HCT116 (cell line): ENCODE measurements at regions not wholly inside any gene's neighbourhood (a gene's known extent, or its start where the extent isn't known, plus 50 kb on each side); places are given as distances from the start of the nearest gene placed in this dataset.

ENCODE experiments used
- ATAC-seq: fragments of 200-7000 bp; cut with Tn5 transposase; 2 replicates; pipeline ENCODE4 v1.9.1; 2020; ENCODE audit warnings: mild to moderate bottlenecking, moderate library complexity
- BruUV-seq: library from RNA; stranded (reverse); fragments of 400-500 nt; replicated peaks from 2 replicates; lab custom pipeline; 2021; lab: Mats Ljungman, UMichigan
- CTCF ChIA-PET: fragments of 300-600 bp; sonication (Branson Sonifier 250); formaldehyde crosslinking; loops from one replicate; lab custom pipeline; 2021; ENCODE audit warnings: antibody characterized with exemption; lab: Charles Lee
- POLR2A ChIA-PET: fragments of 300-600, 350-600 bp; sonication (Branson Sonifier 250); formaldehyde crosslinking; loops from one replicate; lab custom pipeline; 2021; ENCODE audit warnings: antibody characterized with exemption; lab: Charles Lee
- RAD21 ChIA-PET, 2 experiments: fragments of 300-600 bp; sonication (Branson Sonifier 250); formaldehyde crosslinking; loops; one replicate each; lab custom pipeline; 2023; ENCODE audit warnings: low total read pairs in 2 of 2; ENCODE audit not compliant: uncharacterized antibody in 2 of 2, unreplicated experiment in 2 of 2, low non-redundant PET in 1 of 2; lab: Charles Lee
- DNase-seq: peaks from one replicate; pipeline ENCODE4 v3.0.0-alpha.2; 2010; ENCODE audit warnings: low read depth, low spot score
- H2AFZ ChIP-seq: fragments of 200-600 bp; shearing (Covaris generic), sonication (generic); 2 replicates; pipeline ENCODE4 v1.6.1; 2017; ENCODE audit warnings: low read depth, mixed run types, mixed read lengths, antibody characterized with exemption, low read length; ENCODE audit not compliant: poor library complexity, severe bottlenecking
- H3K27ac ChIP-seq: 2 replicates; pipeline ENCODE4 v1.5.1; 2012; ENCODE audit warnings: low read depth, low read length
- H3K27me3 ChIP-seq: fragments of 200-600 bp; sonication (generic); 2 replicates; pipeline ENCODE4 v1.6.1; 2016; ENCODE audit warnings: mixed run types, low read length, mixed read lengths; ENCODE audit not compliant: insufficient read depth
- H3K36me3 ChIP-seq, 2 experiments: fragments of 200-500 bp in 1 of 2; fragments of 200-600 bp in 1 of 2; sonication (Bioruptor generic) in 1 of 2; sonication (generic) in 1 of 2; 2 replicates each; pipeline versions ENCODE4 v1.5.1 to v1.6.1; 2014 to 2016; ENCODE audit warnings: low read length in 2 of 2, inconsistent platforms in 1 of 2, mixed read lengths in 1 of 2, mixed run types in 1 of 2; ENCODE audit not compliant: insufficient read depth in 2 of 2, control insufficient read depth in 1 of 2
- H3K4me1 ChIP-seq, 2 experiments: fragments of 200-600 bp in 1 of 2; sonication (generic) in 1 of 2; 2 replicates each; pipeline versions ENCODE4 v1.5.1 to v1.6.1; 2012 to 2017; ENCODE audit warnings: low read length in 2 of 2, inconsistent platforms in 1 of 2, mild to moderate bottlenecking in 1 of 2, mixed read lengths in 1 of 2, mixed run types in 1 of 2, moderate library complexity in 1 of 2; ENCODE audit not compliant: insufficient read depth in 2 of 2, control insufficient read depth in 1 of 2
- H3K4me2 ChIP-seq: fragments of 200-600 bp; sonication (generic); 2 replicates; pipeline ENCODE4 v1.6.1; 2017; ENCODE audit warnings: mixed run types, low read length, mixed read lengths
- H3K4me3 ChIP-seq, 2 experiments: fragments of 200-600 bp in 1 of 2; sonication (generic) in 1 of 2; replicated peaks in 1 of 2; 2 replicates each; pipeline ENCODE4 v1.5.1; 2011 to 2016; ENCODE audit warnings: low read length in 2 of 2, control low read depth in 1 of 2, low read depth in 1 of 2, mild to moderate bottlenecking in 1 of 2, mixed read lengths in 1 of 2, mixed run types in 1 of 2
- H3K79me2 ChIP-seq: fragments of 200-600 bp; sonication (generic); 2 replicates; pipeline ENCODE4 v1.6.1; 2017; ENCODE audit warnings: mild to moderate bottlenecking, mixed run types, low read length, moderate library complexity, mixed read lengths; ENCODE audit not compliant: insufficient read depth
- H3K9ac ChIP-seq: fragments of 200-600 bp; sonication (generic); 2 replicates; pipeline ENCODE4 v1.6.1; 2016; ENCODE audit warnings: low read length, mixed read lengths
- H3K9me2 ChIP-seq: fragments of 200-600 bp; sonication (generic), shearing (Covaris generic); 2 replicates; pipeline ENCODE4 v1.6.1; 2017; ENCODE audit warnings: mixed run types, mild to moderate bottlenecking, moderate library complexity; ENCODE audit not compliant: insufficient read depth
- H3K9me3 ChIP-seq, 2 experiments: fragments of 200-500 bp in 1 of 2; fragments of 200-600 bp in 1 of 2; sonication (Bioruptor generic) in 1 of 2; sonication (generic) in 1 of 2; 2 replicates each; pipeline ENCODE4 v1.6.1; 2014 to 2017; ENCODE audit warnings: low read length in 2 of 2, mixed read lengths in 2 of 2, inconsistent platforms in 1 of 2, low read depth in 1 of 2, mild to moderate bottlenecking in 1 of 2, mixed run types in 1 of 2, moderate library complexity in 1 of 2; ENCODE audit not compliant: control insufficient read depth in 1 of 2, insufficient read depth in 1 of 2
- H4K20me1 ChIP-seq: fragments of 200-600 bp; sonication (generic), shearing (Covaris generic); 2 replicates; pipeline ENCODE4 v1.6.1; 2017; ENCODE audit warnings: mixed run types, mild to moderate bottlenecking, moderate library complexity; ENCODE audit not compliant: insufficient read depth
- EGR1 ChIP-seq: IDR thresholded peaks from 2 replicates; pipeline ENCODE4 v1.6.1; 2012; ENCODE audit warnings: low read depth
- EZH2 ChIP-seq: fragments of 200-600 bp; sonication (generic); IDR thresholded peaks from 2 replicates; pipeline ENCODE4 v1.6.1; 2017; ENCODE audit warnings: antibody characterized with exemption, mixed run types
- EZH2phosphoT487 ChIP-seq: fragments of 200-600 bp; IDR thresholded peaks from 2 replicates; pipeline ENCODE4 v1.6.1; 2018; ENCODE audit warnings: antibody characterized with exemption, borderline replicate concordance
- FOSL1 ChIP-seq: IDR thresholded peaks from 2 replicates; pipeline ENCODE4 v1.6.1; 2012; ENCODE audit warnings: low read depth
- JUND ChIP-seq: IDR thresholded peaks from 2 replicates; pipeline ENCODE4 v1.6.1; 2012
- REST ChIP-seq: IDR thresholded peaks from 2 replicates; pipeline ENCODE4 v1.6.1; 2012; ENCODE audit warnings: low read depth
- SIN3A ChIP-seq: IDR thresholded peaks from 2 replicates; pipeline ENCODE4 v1.6.1; 2012; ENCODE audit warnings: low read depth
- SRF ChIP-seq: IDR thresholded peaks from 2 replicates; pipeline ENCODE4 v1.6.1; 2012; ENCODE audit warnings: low read depth
- TCF7L2 ChIP-seq: IDR thresholded peaks from 2 replicates; pipeline ENCODE4 v1.7.0; 2011; ENCODE audit warnings: borderline replicate concordance, inconsistent platforms; ENCODE audit not compliant: insufficient read depth, insufficient read length; ENCODE audit errors: extremely low read depth
- YY1 ChIP-seq: IDR thresholded peaks from 2 replicates; pipeline ENCODE4 v1.6.1; 2011; ENCODE audit warnings: low read length, low read depth, moderate library complexity, mild to moderate bottlenecking; ENCODE audit not compliant: insufficient replicate concordance; ENCODE audit errors: extremely low read depth
- ZFX ChIP-seq: fragments of 450-650 bp; IDR thresholded peaks from 2 replicates; pipeline ENCODE4 v1.6.1; 2017
- ZNF274 ChIP-seq: fragments of 200-500 bp; sonication (Bioruptor generic); IDR thresholded peaks from 2 replicates; pipeline ENCODE4 v1.6.1; 2014; ENCODE audit warnings: mild to moderate bottlenecking, low read depth, low read length, inconsistent platforms
- intact Hi-C: fragments of 100-400 bp; cut with micrococcal nuclease; formaldehyde crosslinking; loops from 2 replicates; pipeline ENCODE4 v1.10.0; 2022
- TF ChIP-seq, protein P1 (sequence below): IDR thresholded peaks from 2 replicates; pipeline ENCODE4 v1.6.1; 2011; ENCODE audit warnings: mild to moderate bottlenecking, low read length, moderate library complexity; ENCODE audit not compliant: insufficient replicate concordance; ENCODE audit errors: extremely low read depth
- TF ChIP-seq, protein P2 (sequence below): IDR thresholded peaks from 2 replicates; pipeline ENCODE4 v1.6.1; 2012

DNA sequence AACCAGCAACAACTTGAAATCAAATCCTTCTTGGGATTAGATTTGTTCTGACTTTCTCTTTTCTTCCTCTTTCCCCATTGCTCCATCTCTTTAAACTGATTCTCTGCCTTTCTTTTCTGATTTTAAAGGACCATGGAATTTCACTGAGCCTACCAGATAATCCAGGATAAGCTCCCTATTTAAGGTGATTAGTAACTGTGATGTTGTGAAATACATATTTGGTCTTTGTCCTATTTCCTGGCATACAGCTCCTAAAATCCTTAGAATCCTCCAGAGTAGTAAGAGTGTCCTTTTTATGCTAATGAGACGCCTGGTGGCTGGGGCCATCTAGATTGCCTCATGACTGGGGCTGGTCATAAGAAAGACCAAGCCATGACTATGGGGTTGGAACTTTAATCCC lies 236.9 kb downstream of the USP25 start (continued):
- no peak for TF ChIP-seq REST
- no peak for TF ChIP-seq SIN3A
- TF ChIP-seq ZNF274: no peak

- intact Hi-C loops: no loop called here
- POLR2A ChIA-PET: no interaction called here
- no peaks in the 10 kb centered on the region for H3K79me2 ChIP-seq
- no peak for ATAC-seq
- no peak overlapping the region for H3K27ac ChIP-seq
- no peak overlapping the region for H3K4me2 ChIP-seq
- BruUV-seq: no TSS peak
- H3K4me3 ChIP-seq: no peak overlapping the region
- CTCF ChIA-PET: no interaction called here
- H3K4me1 ChIP-seq: no peaks in the 10 kb centered on the region
- H3K9ac ChIP-seq: no peak overlapping the region
- no peak overlapping the region for H2AFZ ChIP-seq
- DNase-seq: no peak
- TF ChIP-seq TCF7L2 (no peak), JUND (no peak), SRF (no peak), FOSL1 (no peak), ZFX (no peak), EZH2phosphoT487 (no peak), YY1 (no peak), EZH2 (no peak), SIN3A (no peak), EGR1 (no peak)
- TF ChIP-seq, protein P1, sequence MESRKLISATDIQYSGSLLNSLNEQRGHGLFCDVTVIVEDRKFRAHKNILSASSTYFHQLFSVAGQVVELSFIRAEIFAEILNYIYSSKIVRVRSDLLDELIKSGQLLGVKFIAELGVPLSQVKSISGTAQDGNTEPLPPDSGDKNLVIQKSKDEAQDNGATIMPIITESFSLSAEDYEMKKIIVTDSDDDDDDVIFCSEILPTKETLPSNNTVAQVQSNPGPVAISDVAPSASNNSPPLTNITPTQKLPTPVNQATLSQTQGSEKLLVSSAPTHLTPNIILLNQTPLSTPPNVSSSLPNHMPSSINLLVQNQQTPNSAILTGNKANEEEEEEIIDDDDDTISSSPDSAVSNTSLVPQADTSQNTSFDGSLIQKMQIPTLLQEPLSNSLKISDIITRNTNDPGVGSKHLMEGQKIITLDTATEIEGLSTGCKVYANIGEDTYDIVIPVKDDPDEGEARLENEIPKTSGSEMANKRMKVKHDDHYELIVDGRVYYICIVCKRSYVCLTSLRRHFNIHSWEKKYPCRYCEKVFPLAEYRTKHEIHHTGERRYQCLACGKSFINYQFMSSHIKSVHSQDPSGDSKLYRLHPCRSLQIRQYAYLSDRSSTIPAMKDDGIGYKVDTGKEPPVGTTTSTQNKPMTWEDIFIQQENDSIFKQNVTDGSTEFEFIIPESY: no peak
- TF ChIP-seq, protein P2, sequence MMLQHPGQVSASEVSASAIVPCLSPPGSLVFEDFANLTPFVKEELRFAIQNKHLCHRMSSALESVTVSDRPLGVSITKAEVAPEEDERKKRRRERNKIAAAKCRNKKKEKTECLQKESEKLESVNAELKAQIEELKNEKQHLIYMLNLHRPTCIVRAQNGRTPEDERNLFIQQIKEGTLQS: no peak
- H3K9me3 ChIP-seq: no peaks in the 10 kb centered on the region
- H3K36me3 ChIP-seq: no peaks in the 10 kb centered on the region
- no peaks in the 10 kb centered on the region for H3K27me3 ChIP-seq
- no peaks in the 10 kb centered on the region for H4K20me1 ChIP-seq
- RAD21 ChIA-PET: no interaction called here
- no peaks in the 10 kb centered on the region for H3K9me2 ChIP-seq
Observed at GRCh38 chr21:15967661-15968060, 237.9 kb downstream of the USP25 start.
